ENCODE measurements at regions not wholly inside any gene's neighbourhood (a gene's known extent, or its start where the extent isn't known, plus 50 kb on each side); places are given as distances from the start of the nearest gene placed in this dataset.
"Not testable (repeated sequence)": the region's sequence is repeated elsewhere in the genome, so short reads cannot be mapped to it uniquely, and the experiment has no call there.

GRCh38 chr12:74752215-74752614, 214.6 kb downstream of the ATXN7L3B start:
- DNase-seq (ENCODE audit: low spot score) (no peak), ATAC-seq (ENCODE audit: low FRiP score) (no peak)
- TF ChIP-seq, protein P1, sequence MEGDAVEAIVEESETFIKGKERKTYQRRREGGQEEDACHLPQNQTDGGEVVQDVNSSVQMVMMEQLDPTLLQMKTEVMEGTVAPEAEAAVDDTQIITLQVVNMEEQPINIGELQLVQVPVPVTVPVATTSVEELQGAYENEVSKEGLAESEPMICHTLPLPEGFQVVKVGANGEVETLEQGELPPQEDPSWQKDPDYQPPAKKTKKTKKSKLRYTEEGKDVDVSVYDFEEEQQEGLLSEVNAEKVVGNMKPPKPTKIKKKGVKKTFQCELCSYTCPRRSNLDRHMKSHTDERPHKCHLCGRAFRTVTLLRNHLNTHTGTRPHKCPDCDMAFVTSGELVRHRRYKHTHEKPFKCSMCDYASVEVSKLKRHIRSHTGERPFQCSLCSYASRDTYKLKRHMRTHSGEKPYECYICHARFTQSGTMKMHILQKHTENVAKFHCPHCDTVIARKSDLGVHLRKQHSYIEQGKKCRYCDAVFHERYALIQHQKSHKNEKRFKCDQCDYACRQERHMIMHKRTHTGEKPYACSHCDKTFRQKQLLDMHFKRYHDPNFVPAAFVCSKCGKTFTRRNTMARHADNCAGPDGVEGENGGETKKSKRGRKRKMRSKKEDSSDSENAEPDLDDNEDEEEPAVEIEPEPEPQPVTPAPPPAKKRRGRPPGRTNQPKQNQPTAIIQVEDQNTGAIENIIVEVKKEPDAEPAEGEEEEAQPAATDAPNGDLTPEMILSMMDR (IDR thresholded peaks at IDR 0.05), result no peak

DNA sequence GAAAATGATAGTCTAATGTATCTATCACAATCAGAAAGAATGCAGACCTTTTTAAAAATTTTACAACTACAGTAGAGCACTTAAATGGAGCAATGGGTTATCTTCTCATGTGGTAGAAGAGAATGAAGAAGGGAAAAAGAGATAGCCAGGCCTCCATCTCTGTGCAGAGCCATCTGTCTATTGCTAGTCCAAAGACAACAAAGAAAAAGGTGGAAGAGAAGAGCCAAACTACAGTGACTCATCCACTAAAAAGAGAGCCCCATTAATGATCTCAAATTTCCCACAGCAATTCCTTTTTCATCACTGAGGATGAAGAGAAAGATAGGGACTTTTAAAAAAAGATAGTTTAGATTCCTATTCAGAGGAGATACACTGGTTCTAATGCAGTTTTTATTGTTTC, 232.9 kb downstream of the ATXN7L3B start:
- no peak for ATAC-seq (ENCODE audit: low FRiP score)
- TF ChIP-seq, protein P1 (IDR thresholded peaks at IDR 0.05), result no peak

DNA sequence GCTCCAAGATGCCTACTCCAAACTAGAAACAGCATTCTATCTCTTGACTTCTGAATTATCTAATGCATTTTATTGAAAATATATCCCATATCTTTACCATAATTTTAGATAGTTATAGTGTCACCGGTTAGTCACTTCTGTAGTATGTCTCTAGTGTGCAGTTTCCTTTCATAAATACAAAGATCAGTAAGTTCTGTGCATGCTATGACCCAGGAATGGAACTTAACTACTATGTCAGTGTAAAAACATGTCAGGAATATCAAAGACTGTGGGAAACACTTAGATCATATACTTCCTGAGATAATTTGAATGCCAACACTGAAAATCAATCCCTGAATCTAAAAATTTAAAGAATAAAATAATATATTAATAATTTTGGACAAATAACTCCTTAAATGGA, 237.6 kb downstream of the ATXN7L3B start:
- ATAC-seq (ENCODE audit: low FRiP score) (no peak), DNase-seq (ENCODE audit: low spot score) (no peak)
- TF ChIP-seq, protein P1 (IDR thresholded peaks at IDR 0.05), result no peak

More for the DNA sequence above, 232.9 kb downstream of the ATXN7L3B start:
- no peak for DNase-seq (ENCODE audit: low spot score)

DNA sequence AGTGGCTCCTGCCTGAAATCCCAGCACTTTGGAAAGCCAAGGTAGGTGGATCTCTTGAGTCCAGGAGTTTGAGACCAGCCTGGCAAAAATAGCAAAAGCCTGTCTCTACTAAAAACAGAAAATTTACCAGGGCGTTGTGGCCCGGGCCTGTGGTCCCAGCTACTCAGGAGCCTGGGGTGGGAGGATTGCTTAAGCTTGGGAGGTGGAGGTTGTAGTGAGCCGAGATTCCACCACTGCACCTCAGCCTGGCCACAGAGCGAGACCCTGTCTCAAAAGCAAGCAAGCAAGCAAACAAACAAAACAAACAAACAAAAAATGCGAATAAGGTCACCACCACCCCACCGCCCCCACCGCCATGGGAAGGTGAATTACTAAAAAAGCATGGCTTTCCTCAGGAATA, 238.7 kb downstream of the ATXN7L3B start:
- ATAC-seq (ENCODE audit: low FRiP score) (no peak), DNase-seq (ENCODE audit: low spot score) (no peak)
- TF ChIP-seq, protein P1 (IDR thresholded peaks at IDR 0.05), result no peak

- ATAC-seq (ENCODE audit: low FRiP score) (no peak), DNase-seq (ENCODE audit: low spot score) (no peak)
- TF ChIP-seq, protein P1 (IDR thresholded peaks at IDR 0.05), result no peak
These were observed 242.7 kb downstream of the ATXN7L3B start for GRCh38 chr12:74780182-74780849.

GRCh38 chr12:74780850-74781241, 243.2 kb downstream of the ATXN7L3B start:
- not testable (repeated sequence) for ATAC-seq (ENCODE audit: low FRiP score); DNase-seq (ENCODE audit: low spot score)

DNA sequence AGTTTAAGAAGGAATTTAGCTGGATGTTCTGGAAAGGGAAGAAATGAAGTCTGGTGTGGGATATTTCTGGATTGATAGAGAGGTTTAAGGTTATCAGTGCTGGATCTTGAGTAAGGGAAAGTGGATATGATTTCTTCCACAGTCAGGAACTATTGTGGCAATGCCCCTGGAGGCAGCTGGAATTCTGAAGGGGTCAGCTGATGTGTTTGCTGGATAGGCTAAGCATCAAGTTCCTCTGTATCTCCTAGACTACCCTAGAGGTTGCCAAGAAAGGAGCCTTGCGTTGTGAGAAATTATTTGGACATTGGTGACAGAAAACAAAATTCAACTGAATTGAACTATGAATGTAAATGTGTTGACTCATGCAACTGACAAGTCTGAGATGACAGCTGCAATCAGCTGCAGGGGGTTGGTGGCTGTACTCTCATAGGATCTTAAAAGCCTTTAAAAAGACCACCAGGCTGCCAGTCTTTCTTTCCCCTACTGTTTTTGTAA, 244.4 kb downstream of the ATXN7L3B start:
- ATAC-seq (ENCODE audit: low FRiP score) (no peak), DNase-seq (ENCODE audit: low spot score) (no peak)
- TF ChIP-seq, protein P1 (IDR thresholded peaks at IDR 0.05), result no peak
